NCI-H2107 treated with DMSO at 0.1 percent for 48 hours (cell line): ENCODE measurements at regions not wholly inside any gene's neighbourhood (a gene's known extent, or its start where the extent isn't known, plus 50 kb on each side); places are given as distances from the start of the nearest gene placed in this dataset.
"Not testable (repeated sequence)": the region's sequence is repeated elsewhere in the genome, so short reads cannot be mapped to it uniquely, and the experiment has no call there.

Source experiments
- DNase-seq: peaks from one replicate; lab custom pipeline; 2025; ENCODE audit not compliant: unreplicated experiment; lab: John Stamatoyannopoulos, UW

GRCh38 chr5:28602429-28602828 lies 1564.0 kb upstream of the CDH9 start:
- DNase-seq: no peak

GRCh38 chr5:28596707-28597106 lies 1558.3 kb upstream of the CDH9 start:
- not testable (repeated sequence) for DNase-seq

GRCh38 chr5:28580616-28581015 lies 1542.2 kb upstream of the CDH9 start:
- no peak for DNase-seq

- no peak for DNase-seq
Observed at GRCh38 chr5:28576022-28576421, 1537.6 kb upstream of the CDH9 start.

GRCh38 chr5:28575368-28575767 lies 1537.0 kb upstream of the CDH9 start:
- no peak for DNase-seq

GRCh38 chr5:28574606-28575005 lies 1536.2 kb upstream of the CDH9 start:
- no peak for DNase-seq

- DNase-seq: no peak
Observed at GRCh38 chr5:28567048-28567447, 1528.7 kb upstream of the CDH9 start.

- DNase-seq: no peak
Observed at GRCh38 chr5:28561522-28561921, 1523.1 kb upstream of the CDH9 start.

- no peak for DNase-seq
Observed at GRCh38 chr5:28558196-28558595, 1519.8 kb upstream of the CDH9 start.

- DNase-seq: no peak
Observed at GRCh38 chr5:28557114-28557513, 1518.7 kb upstream of the CDH9 start.

GRCh38 chr5:28549588-28549987 lies 1511.2 kb upstream of the CDH9 start:
- no peak for DNase-seq

GRCh38 chr5:28548856-28549255 lies 1510.5 kb upstream of the CDH9 start:
- DNase-seq: no peak

- DNase-seq: no peak
Observed at GRCh38 chr5:28544501-28544900, 1506.1 kb upstream of the CDH9 start.

GRCh38 chr5:28543473-28544098 lies 1505.2 kb upstream of the CDH9 start:
- DNase-seq: no peak

- DNase-seq: no peak
Observed at GRCh38 chr5:28542987-28543386, 1504.6 kb upstream of the CDH9 start.

GRCh38 chr5:28523888-28524635 lies 1485.7 kb upstream of the CDH9 start:
- DNase-seq: no peak

GRCh38 chr5:28523416-28523815 lies 1485.0 kb upstream of the CDH9 start:
- DNase-seq: no peak

- DNase-seq: no peak
Observed at GRCh38 chr5:28517691-28518090, 1479.3 kb upstream of the CDH9 start.

GRCh38 chr5:28516722-28517121 lies 1478.3 kb upstream of the CDH9 start:
- DNase-seq: no peak

- no peak for DNase-seq
Observed at GRCh38 chr5:28512648-28513047, 1474.3 kb upstream of the CDH9 start.

- DNase-seq: no peak
Observed at GRCh38 chr5:28505121-28505520, 1466.7 kb upstream of the CDH9 start.

- DNase-seq: no peak
Observed at GRCh38 chr5:28500511-28500910, 1462.1 kb upstream of the CDH9 start.

- no peak for DNase-seq
Observed at GRCh38 chr5:28499766-28500290, 1461.4 kb upstream of the CDH9 start.
